ENCODE measurements at regions not wholly inside any gene's neighbourhood (a gene's known extent, or its start where the extent isn't known, plus 50 kb on each side); places are given as distances from the start of the nearest gene placed in this dataset.
A peak's percentile ranks its signal among the peaks of the same experiment; 100 is the strongest.

GRCh38 chr1:54497338-54497737 lies 50.7 kb upstream of the ACOT11 start:
- no peak for TF ChIP-seq CTCF (IDR thresholded peaks at IDR 0.05; ENCODE audit: poor library complexity, severe bottlenecking)
- ATAC-seq (ENCODE audit: low read depth), result no peak

GRCh38 chr1:54495954-54496353 lies 52.1 kb upstream of the ACOT11 start:
- Histone ChIP-seq H3K9me3 (ENCODE audit: severe bottlenecking) (peaks cover under 1% of the 10 kb centered on the region), H3K4me3 (ENCODE audit: severe bottlenecking) (no peak overlapping the region), H3K27ac (ENCODE audit: poor library complexity, severe bottlenecking) (no peak overlapping the region), H3K4me1 (ENCODE audit: insufficient read depth, poor library complexity, severe bottlenecking) (no peaks in the 10 kb centered on the region), H3K27me3 (ENCODE audit: insufficient read depth, poor library complexity, severe bottlenecking) (no peaks in the 10 kb centered on the region), H3K36me3 (ENCODE audit: low read depth) (no peaks in the 10 kb centered on the region)
- DNase-seq (ENCODE audit: low spot score), result no peak
- no peak for ATAC-seq (ENCODE audit: low read depth)
- no peak for TF ChIP-seq CTCF (IDR thresholded peaks at IDR 0.05; ENCODE audit: poor library complexity, severe bottlenecking)

More at GRCh38 chr1:54497338-54497737, 50.7 kb upstream of the ACOT11 start:
- no peak for DNase-seq (ENCODE audit: low spot score)
- Histone ChIP-seq H3K4me3 (ENCODE audit: severe bottlenecking) (no peak overlapping the region), H3K27me3 (ENCODE audit: insufficient read depth, poor library complexity, severe bottlenecking) (no peaks in the 10 kb centered on the region), H3K36me3 (ENCODE audit: low read depth) (no peaks in the 10 kb centered on the region), H3K4me1 (ENCODE audit: insufficient read depth, poor library complexity, severe bottlenecking) (no peaks in the 10 kb centered on the region), H3K9me3 (ENCODE audit: severe bottlenecking) (peaks cover 3% of the 10 kb centered on the region), H3K27ac (ENCODE audit: poor library complexity, severe bottlenecking) (no peak overlapping the region)

- no peaks in the 10 kb centered on the region for H3K4me1 ChIP-seq (ENCODE audit: insufficient read depth, poor library complexity, severe bottlenecking)
- DNase-seq (ENCODE audit: low spot score), result no peak
- ATAC-seq (ENCODE audit: low read depth), result peak; percentile 40; the same call in 1 of the 3 replicates
Observed at GRCh38 chr1:54493608-54494007, 54.4 kb upstream of the ACOT11 start.

GRCh38 chr1:54490361-54491248 lies 57.4 kb upstream of the ACOT11 start:
- ATAC-seq (ENCODE audit: low read depth) (no peak), DNase-seq (ENCODE audit: low spot score) (no peak)
- Histone ChIP-seq H3K27ac (ENCODE audit: poor library complexity, severe bottlenecking) (no peak overlapping the region), H3K27me3 (ENCODE audit: insufficient read depth, poor library complexity, severe bottlenecking) (no peaks in the 10 kb centered on the region), H3K4me1 (ENCODE audit: insufficient read depth, poor library complexity, severe bottlenecking) (peaks cover 5% of the 10 kb centered on the region), H3K36me3 (ENCODE audit: low read depth) (no peaks in the 10 kb centered on the region), H3K4me3 (ENCODE audit: severe bottlenecking) (no peak overlapping the region), H3K9me3 (ENCODE audit: severe bottlenecking) (no peaks in the 10 kb centered on the region)
- TF ChIP-seq CTCF (IDR thresholded peaks at IDR 0.05; ENCODE audit: poor library complexity, severe bottlenecking), result no peak

More at GRCh38 chr1:54493608-54494007, 54.4 kb upstream of the ACOT11 start:
- no peak for TF ChIP-seq CTCF (IDR thresholded peaks at IDR 0.05; ENCODE audit: poor library complexity, severe bottlenecking)
- Histone ChIP-seq H3K36me3 (ENCODE audit: low read depth) (no peaks in the 10 kb centered on the region), H3K27ac (ENCODE audit: poor library complexity, severe bottlenecking) (no peak overlapping the region), H3K27me3 (ENCODE audit: insufficient read depth, poor library complexity, severe bottlenecking) (no peaks in the 10 kb centered on the region), H3K4me3 (ENCODE audit: severe bottlenecking) (no peak overlapping the region), H3K9me3 (ENCODE audit: severe bottlenecking) (no peaks in the 10 kb centered on the region)

Measured in RWPE2 (cell line).